Endothelial cell of umbilical vein (primary cell): ENCODE measurements at regions not wholly inside any gene's neighbourhood (a gene's known extent, or its start where the extent isn't known, plus 50 kb on each side); places are given as distances from the start of the nearest gene placed in this dataset.

ENCODE experiments used
- BruUV-seq: library from RNA; stranded (reverse); fragments of 400-500 nt; replicated peaks from 2 replicates; lab custom pipeline; 2021; lab: Mats Ljungman, UMichigan
- CTCF ChIA-PET: fragments of 300-600, 350-600 bp; sonication (Branson Sonifier 250); formaldehyde crosslinking; loops from one replicate; lab custom pipeline; 2021; ENCODE audit warnings: antibody characterized with exemption, inconsistent platforms; lab: Charles Lee
- POLR2A ChIA-PET: fragments of 300-600, 350-600 bp; sonication (Branson Sonifier 250); formaldehyde crosslinking; loops from one replicate; lab custom pipeline; 2021; ENCODE audit warnings: antibody characterized with exemption, inconsistent platforms; lab: Charles Lee
- DNase-seq: peaks from one replicate; pipeline ENCODE4 v3.0.0-alpha.2; 2011; ENCODE audit warnings: low read depth, low spot score
- FAIRE-seq: peaks from 2 replicates; lab custom pipeline; 2011; peaks lifted over from hg19 to GRCh38; lab: Jason Lieb, UNC
- H2AFZ ChIP-seq: 2 replicates; pipeline ENCODE4 v1.6.0; 2012; ENCODE audit warnings: low read depth, low read length, control low read depth, inconsistent platforms
- H3K27ac ChIP-seq: 2 replicates; pipeline ENCODE4 v1.5.1; 2011; ENCODE audit warnings: low read depth, mild to moderate bottlenecking, control low read depth, low read length, moderate library complexity; ENCODE audit not compliant: insufficient read depth
- H3K27me3 ChIP-seq, 2 experiments: 2 replicates each; pipeline versions ENCODE4 v1.6.0 to v1.6.1; 2011; ENCODE audit warnings: low read length in 2 of 2, mixed read lengths in 1 of 2; ENCODE audit not compliant: control insufficient read depth in 2 of 2, insufficient read depth in 2 of 2
- H3K36me3 ChIP-seq, 2 experiments: 2 replicates in 1 of 2; 3 replicates in 1 of 2; pipeline ENCODE4 v1.5.1; 2011; ENCODE audit warnings: low read length in 2 of 2, mild to moderate bottlenecking in 1 of 2, moderate library complexity in 1 of 2; ENCODE audit not compliant: control insufficient read depth in 2 of 2, insufficient read depth in 2 of 2; ENCODE audit errors: extremely low read depth in 1 of 2
- H3K4me1 ChIP-seq: 3 replicates; pipeline ENCODE4 v1.5.1; 2011; ENCODE audit warnings: mild to moderate bottlenecking, low read length; ENCODE audit not compliant: control insufficient read depth, insufficient read depth; ENCODE audit errors: extremely low read depth
- H3K4me2 ChIP-seq: 2 replicates; pipeline ENCODE4 v1.6.1; 2011; ENCODE audit warnings: low read length, control low read depth, mixed read lengths; ENCODE audit not compliant: insufficient read depth
- H3K4me3 ChIP-seq, 3 experiments: fragments of 200-600 bp in 1 of 3; sonication (generic), shearing (Covaris generic) in 1 of 3; replicated peaks in 1 of 3; 2 replicates each; pipeline ENCODE4 v1.5.1; 2011 to 2016; ENCODE audit warnings: control low read depth in 3 of 3, low read length in 3 of 3, mild to moderate bottlenecking in 2 of 3, inconsistent platforms in 1 of 3, low read depth in 1 of 3, moderate library complexity in 1 of 3; ENCODE audit not compliant: insufficient read depth in 1 of 3
- H3K79me2 ChIP-seq: 2 replicates; pipeline ENCODE4 v1.6.0; 2012; ENCODE audit warnings: low read length, inconsistent platforms; ENCODE audit not compliant: control insufficient read depth, insufficient read depth
- H3K9ac ChIP-seq: replicated peaks from 2 replicates; pipeline ENCODE3; 2011; ENCODE audit warnings: low read length, control low read depth; ENCODE audit not compliant: insufficient read depth; ENCODE audit errors: extremely low read depth
- H3K9me1 ChIP-seq: replicated peaks from 3 replicates; pipeline ENCODE4 v1.6.0; 2011; ENCODE audit warnings: mild to moderate bottlenecking, low read length; ENCODE audit not compliant: control insufficient read depth, insufficient read depth; ENCODE audit errors: extremely low read depth
- H3K9me3 ChIP-seq: replicated peaks from 2 replicates; pipeline ENCODE4 v1.5.1; 2012; ENCODE audit warnings: low read length, inconsistent platforms; ENCODE audit not compliant: control insufficient read depth, insufficient read depth
- H4K20me1 ChIP-seq: replicated peaks from 2 replicates; pipeline ENCODE3; 2011; ENCODE audit warnings: mild to moderate bottlenecking, low read length; ENCODE audit not compliant: control insufficient read depth, insufficient read depth; ENCODE audit errors: extremely low read depth
- EZH2 ChIP-seq: IDR thresholded peaks from 2 replicates; pipeline ENCODE4 v1.6.1; 2012; ENCODE audit warnings: borderline replicate concordance, low read depth, mild to moderate bottlenecking, moderate library complexity, low read length, inconsistent platforms; ENCODE audit not compliant: severe bottlenecking
- FOS ChIP-seq: IDR thresholded peaks from 2 replicates; pipeline ENCODE4 v1.6.1; 2011; ENCODE audit warnings: mild to moderate bottlenecking, low read length, moderate library complexity, borderline replicate concordance; ENCODE audit not compliant: insufficient read depth
- GATA2 ChIP-seq: IDR thresholded peaks from 2 replicates; pipeline ENCODE4 v1.7.0; 2011; ENCODE audit warnings: low read depth, mild to moderate bottlenecking, moderate library complexity, mixed read lengths, low read length; ENCODE audit not compliant: insufficient read length, insufficient read depth
- JUN ChIP-seq: IDR thresholded peaks from 2 replicates; pipeline ENCODE4 v1.6.1; 2011; ENCODE audit warnings: borderline replicate concordance, low read depth; ENCODE audit not compliant: insufficient read length, insufficient read depth
- MAX ChIP-seq: IDR thresholded peaks from 2 replicates; pipeline ENCODE4 v1.6.1; 2011; ENCODE audit not compliant: insufficient read depth, insufficient read length
- MYC ChIP-seq: IDR thresholded peaks from one replicate; pipeline ENCODE4 v1.6.1; 2011; ENCODE audit warnings: mild to moderate bottlenecking, low read depth, low read length
- POLR2A ChIP-seq: IDR thresholded peaks from 2 replicates; pipeline ENCODE4 v1.6.1; 2012; ENCODE audit warnings: low read depth, mild to moderate bottlenecking, control low read depth, low read length
- POLR2AphosphoS5 ChIP-seq: IDR thresholded peaks from 2 replicates; pipeline ENCODE4 v1.6.1; 2012; ENCODE audit warnings: low read depth, mild to moderate bottlenecking, control low read depth, low read length, moderate library complexity; ENCODE audit not compliant: insufficient read depth
- dilution Hi-C: fragments of 300-500 bp; cut with MboI; formaldehyde crosslinking; loops from one replicate; pipeline ENCODE4 v1.15.0; 2019; ENCODE audit warnings: low sequenced_read_pairs; ENCODE audit not compliant: extremely low pct_ligation_motif_present
- intact Hi-C: fragments of 100-400 bp; cut with micrococcal nuclease; formaldehyde crosslinking; loops from one replicate; pipeline ENCODE4 v1.10.0; 2022
- TF ChIP-seq, protein P1 (sequence below), 2 donors: IDR thresholded peaks; 1 replicate in 1 of 2; 2 replicates in 1 of 2; pipeline ENCODE4 v1.5.1; 2011; ENCODE audit warnings: low read length in 2 of 2, mild to moderate bottlenecking in 2 of 2, moderate library complexity in 2 of 2, control low read depth in 1 of 2, inconsistent platforms in 1 of 2, low read depth in 1 of 2; ENCODE audit not compliant: insufficient read depth in 1 of 2; ENCODE audit errors: extremely low read depth in 1 of 2

DNA sequence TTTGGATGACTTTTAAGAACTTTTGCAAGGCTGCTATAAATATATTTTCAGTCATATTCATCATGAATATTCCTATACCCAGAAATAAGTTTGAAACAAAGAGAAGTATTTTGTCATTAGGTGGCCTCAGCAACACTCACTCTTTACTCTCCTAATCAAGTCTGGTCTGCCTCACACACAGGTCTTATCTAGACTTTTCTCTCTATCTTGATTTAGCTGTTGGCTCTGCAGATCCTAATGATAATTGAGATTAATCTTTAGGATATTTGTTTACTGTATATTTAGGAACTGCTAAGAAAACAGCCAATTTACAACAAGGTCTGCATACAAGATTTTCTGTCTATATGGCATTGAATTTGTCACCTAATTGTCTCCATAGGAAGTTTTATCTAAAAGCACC, 297.6 kb downstream of the PTEN start:
- POLR2A ChIA-PET: no interaction called here
- peaks cover 46% of the 10 kb centered on the region for H3K4me1 ChIP-seq
- dilution Hi-C loops: no loop called here

More for the DNA sequence above, 297.6 kb downstream of the PTEN start:
- Histone ChIP-seq H3K27ac (no peak overlapping the region), H3K9ac (no peak overlapping the region), H4K20me1 (no peaks in the 10 kb centered on the region), H3K4me2 (no peak overlapping the region), H3K36me3 (no peaks in the 10 kb centered on the region), H3K4me3 (no peak overlapping the region), H3K9me1 (no peaks in the 10 kb centered on the region), H3K9me3 (no peaks in the 10 kb centered on the region), H2AFZ (no peak overlapping the region), H3K27me3 (no peaks in the 10 kb centered on the region), H3K79me2 (no peaks in the 10 kb centered on the region)
- CTCF ChIA-PET: no interaction called here
- BruUV-seq: no TSS peak
- intact Hi-C loops: no loop called here
- TF ChIP-seq EZH2: no peak
- TF ChIP-seq MAX: no peak
- no peak for TF ChIP-seq JUN
- TF ChIP-seq FOS: no peak
- TF ChIP-seq, protein P1, sequence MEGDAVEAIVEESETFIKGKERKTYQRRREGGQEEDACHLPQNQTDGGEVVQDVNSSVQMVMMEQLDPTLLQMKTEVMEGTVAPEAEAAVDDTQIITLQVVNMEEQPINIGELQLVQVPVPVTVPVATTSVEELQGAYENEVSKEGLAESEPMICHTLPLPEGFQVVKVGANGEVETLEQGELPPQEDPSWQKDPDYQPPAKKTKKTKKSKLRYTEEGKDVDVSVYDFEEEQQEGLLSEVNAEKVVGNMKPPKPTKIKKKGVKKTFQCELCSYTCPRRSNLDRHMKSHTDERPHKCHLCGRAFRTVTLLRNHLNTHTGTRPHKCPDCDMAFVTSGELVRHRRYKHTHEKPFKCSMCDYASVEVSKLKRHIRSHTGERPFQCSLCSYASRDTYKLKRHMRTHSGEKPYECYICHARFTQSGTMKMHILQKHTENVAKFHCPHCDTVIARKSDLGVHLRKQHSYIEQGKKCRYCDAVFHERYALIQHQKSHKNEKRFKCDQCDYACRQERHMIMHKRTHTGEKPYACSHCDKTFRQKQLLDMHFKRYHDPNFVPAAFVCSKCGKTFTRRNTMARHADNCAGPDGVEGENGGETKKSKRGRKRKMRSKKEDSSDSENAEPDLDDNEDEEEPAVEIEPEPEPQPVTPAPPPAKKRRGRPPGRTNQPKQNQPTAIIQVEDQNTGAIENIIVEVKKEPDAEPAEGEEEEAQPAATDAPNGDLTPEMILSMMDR (IDR thresholded peaks at IDR 0.05; ENCODE audit: extremely low read depth in 1 of 2, insufficient read depth in 1 of 2, low read depth in 1 of 2, low read length in 2 of 2): no peak
- TF ChIP-seq POLR2AphosphoS5: no peak
- TF ChIP-seq POLR2A: no peak
- TF ChIP-seq MYC: no peak
- TF ChIP-seq GATA2: no peak
- FAIRE-seq (no peak), DNase-seq (no peak)
